ENCODE measurements at regions not wholly inside any gene's neighbourhood (a gene's known extent, or its start where the extent isn't known, plus 50 kb on each side); places are given as distances from the start of the nearest gene placed in this dataset.
"Not testable (repeated sequence)": the region's sequence is repeated elsewhere in the genome, so short reads cannot be mapped to it uniquely, and the experiment has no call there.

DNA sequence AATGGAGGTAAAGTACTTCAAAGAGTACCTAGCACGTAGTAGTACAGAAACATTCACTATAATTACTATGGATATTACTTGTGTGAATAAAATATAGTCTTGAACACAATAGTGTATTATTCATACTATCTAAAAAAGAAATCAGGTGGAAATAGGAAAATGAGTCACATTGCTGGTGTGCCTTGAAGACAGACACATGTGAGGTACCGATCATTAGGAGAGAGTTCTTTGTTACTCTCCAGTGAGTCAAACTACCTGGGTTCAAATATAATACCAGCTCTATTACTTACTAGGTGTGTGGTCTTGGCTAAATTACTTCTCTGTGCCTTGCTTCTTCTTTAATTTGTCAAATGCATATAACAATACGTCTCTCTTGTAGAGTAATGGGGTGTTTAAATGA lies 50.8 kb upstream of the BEND6 start:
- no peak for DNase-seq

DNA sequence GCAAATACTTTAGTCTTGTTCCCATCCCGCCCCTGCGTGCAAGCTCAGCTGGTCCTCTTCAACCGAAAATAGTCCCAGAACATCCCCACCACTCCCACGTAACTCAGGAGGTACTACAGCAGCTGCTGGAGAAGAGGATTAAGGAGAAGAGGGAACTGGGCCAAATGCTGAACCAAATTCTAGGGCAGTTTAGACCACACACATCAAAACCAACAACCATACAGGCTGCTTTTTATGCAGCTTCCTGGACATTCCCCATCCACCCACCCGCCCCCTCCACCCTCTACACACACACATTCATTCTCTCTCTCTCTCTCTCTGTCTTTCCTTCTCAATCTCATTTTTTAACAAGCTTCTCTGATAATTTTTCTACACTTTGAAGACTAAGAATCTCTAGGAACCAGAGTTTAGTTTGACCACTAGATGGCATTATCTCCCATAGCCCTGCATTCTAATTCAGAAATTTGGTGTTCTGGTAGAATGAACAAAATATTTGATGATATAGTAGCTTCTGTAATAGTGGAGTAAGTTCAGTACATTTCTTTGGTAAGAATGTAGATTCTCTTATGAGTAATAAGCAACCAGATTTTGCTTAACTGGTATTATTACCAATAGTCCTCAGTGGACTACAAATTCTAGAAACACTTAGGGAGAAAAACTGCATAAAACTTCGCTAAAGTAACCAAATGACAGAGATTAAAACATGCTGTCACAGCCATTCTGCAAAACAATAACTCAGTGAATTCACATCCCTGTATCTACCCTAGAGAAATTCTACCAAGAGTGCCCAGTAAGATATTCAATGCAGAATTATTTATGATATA lies 52.1 kb upstream of the BEND6 start:
- no peak for DNase-seq

DNA sequence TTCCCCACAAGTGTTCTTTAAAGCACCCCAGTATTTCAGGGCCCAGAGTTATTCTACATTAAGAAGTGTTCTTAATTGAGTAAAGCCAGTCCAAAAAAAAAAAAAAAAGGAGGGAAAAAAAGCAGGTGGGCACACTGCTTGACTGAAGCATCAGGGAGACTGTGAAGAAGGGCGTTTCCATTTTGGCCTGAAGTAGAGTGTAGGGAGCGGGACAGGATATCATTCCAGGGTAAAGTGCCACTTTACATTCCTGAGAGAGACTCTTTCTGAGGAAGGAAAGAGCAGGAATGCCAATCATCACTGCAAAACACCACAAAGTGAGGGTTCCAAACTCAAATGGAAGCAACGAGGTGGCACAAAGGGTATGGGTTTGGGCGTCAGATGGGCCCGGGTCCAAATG lies 54.1 kb upstream of the BEND6 start:
- DNase-seq, result no peak

DNA sequence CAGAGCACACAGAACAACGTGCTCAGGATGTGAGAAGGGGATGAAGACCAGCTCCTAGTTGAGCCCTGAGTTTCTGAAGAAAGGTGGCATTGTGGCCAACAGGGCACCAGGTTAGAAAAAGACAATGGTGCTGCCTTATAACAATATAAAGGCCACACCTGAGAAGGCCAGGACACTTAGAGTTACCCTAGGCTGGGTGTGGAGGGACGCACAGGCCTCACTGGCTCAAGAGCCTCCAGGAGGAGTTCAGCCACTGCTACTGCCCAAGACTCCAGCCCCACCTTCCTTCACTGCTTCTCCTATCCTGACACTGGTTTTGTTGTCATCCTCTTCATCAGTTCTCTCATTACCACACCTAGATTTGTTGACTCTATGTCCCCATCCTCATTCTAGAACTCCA lies 55.2 kb upstream of the BEND6 start:
- no peak for DNase-seq

DNA sequence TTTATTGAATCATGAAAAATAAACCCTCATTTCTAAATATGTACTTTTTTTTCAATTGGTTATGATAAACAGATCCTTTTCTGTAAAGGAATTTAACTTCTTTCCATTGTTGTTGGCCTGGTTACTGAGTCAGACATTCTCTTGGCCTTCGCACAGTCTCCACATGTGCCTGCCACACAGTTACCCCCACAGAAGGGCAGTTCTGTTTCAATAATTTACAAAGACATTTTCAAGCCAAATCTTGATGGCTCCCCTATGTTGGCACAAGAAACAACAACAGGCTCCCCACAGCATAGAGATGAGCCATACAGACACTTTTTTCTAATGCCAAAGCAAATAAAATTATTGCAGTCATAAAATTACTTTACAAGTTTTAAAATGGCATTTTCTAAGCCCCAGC lies 55.6 kb upstream of the BEND6 start:
- DNase-seq, result no peak

DNA sequence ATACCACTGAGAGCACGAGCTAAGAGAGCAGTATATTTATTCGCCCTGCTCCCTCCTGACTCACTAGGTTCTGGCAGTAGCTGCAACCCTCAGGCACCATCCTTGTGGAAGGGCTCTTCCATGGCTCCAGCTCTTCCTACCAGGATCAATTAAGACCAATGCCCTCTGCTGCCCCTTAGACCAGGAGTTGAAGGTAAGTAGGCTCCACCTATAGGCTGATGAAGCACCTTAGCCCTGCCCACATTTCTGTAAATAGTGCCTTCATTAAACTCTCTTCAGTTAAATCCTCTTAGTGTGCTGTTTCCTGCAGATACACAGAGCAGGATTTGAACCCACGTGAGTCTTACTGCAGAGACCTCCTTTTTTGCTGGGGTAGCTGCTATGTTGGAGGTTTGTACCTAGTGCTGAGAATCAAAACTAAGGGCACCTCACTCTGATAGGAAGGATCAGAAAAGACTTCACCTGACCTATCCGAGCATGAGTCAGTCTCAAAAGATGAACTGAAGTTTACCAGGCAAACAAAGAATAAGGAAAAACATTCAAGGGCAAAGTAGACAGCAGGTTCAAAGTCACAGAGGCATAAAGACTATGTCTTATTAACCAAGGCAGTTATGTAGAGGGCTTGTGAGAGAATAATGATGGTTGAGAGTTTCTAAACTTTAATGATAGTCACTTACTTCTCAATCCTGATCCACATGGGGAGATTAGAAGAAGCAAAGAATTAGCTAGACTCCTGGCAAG lies 56.9 kb upstream of the BEND6 start:
- DNase-seq, result no peak

DNA sequence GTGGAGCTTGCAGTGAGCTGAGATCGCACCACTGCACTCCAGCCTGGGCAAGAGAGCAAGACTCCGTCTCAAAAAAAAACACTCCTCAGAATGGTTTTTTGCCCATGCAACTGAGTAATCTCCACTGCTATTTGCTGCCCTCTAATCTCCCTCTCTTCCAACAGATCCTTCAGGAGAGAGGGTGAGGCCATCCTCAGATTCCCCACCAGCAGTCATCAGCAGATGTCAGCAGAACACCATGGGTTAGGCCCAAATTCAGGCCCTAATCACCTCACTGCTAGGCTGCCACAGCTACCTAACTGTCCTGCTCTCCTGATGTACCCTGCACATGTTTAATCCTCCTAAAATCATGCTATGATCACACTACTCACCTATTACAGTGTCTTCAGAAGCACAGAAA lies 63.2 kb upstream of the BEND6 start:
- DNase-seq, result no peak

DNA sequence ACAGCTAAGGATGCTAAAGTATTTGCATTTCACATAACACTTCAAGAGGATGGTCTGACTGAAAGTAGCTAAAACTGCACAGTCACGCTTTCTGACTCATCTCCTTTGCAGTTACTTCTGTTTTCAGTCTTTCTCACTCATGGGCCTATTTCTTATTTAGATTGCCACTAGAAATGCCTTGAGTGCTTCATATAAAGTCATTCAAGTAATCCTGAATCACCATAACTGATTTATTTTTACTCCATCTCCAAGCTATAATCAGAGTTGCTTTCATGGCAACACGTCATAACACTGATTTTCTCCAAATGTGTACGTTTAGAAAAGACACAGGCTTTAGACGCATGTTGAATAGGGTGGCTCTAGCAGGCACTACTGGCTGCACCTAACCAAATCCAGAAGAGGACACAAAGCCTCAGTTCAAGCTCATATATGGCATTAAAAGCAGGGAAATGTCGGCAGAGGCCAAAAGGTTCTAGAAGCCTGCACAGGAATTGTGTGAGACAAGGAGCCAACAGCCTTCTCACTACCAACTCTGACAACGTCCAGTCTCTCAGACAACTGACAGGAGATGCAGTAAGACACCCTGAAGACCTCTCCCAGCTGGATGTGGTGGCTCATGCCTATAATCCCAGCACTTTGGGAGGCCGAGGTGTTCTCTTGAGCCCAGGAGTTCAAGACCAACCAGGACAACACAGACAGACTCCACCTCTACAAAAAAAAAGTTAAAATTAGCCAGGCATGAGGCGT lies 64.1 kb upstream of the BEND6 start:
- DNase-seq, result no peak

DNA sequence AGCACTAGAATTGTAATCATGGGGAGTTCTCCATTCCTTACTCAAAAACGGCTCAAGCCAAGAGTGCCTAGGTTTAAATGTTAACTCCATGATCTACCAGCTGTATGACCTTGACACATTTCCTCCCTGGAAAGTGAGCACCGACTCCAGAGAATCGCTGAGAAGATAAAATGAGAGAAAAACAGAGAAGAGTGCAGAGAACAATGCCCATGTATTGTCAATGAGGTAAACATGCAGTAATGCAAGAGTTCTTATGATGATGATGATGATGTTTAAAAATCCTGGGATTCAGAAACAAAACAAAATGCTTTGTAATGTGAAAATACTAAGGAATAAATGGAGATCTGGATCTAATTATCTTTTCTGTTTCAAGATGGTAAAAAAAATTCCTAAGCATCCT lies 64.8 kb upstream of the BEND6 start:
- no peak for DNase-seq

DNA sequence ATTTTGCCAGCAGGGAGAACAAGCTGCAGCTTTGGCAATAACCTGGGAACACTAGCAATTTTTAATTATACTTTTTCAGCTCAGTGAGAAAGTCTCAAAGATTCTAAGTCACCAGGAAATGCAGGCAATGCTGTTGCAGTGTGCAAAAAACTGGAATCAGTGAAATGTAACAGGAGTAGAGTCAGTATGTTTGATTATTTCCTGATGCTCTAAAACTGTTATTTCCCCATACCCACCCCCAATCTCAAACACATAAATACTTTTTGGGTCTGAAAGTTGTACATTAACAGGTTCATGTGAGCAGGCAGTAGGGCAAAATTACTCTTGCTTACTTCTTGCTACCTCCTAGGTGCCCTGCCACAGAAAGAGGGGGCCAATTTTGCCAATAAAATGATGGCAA lies 65.4 kb upstream of the BEND6 start:
- no peak for DNase-seq

DNA sequence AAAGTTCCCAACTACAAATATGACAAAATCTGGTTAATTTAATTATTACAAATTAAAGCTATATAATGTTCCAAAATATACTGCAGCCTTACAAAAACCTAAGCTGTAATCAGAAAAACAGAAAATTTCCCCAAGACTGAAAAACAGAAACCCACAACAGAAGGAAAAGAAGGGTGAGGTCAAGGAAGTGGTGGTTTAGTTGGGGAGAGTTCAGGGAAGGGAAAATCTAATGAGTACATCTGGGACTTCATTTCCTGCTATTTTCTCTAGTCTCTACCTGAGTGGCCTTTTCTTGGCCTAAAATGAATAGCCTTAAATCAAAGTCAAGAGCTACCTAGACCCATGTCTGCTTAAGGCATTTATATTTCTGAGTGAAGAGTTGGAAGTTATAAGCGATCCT lies 66.2 kb upstream of the BEND6 start:
- DNase-seq, result no peak

DNA sequence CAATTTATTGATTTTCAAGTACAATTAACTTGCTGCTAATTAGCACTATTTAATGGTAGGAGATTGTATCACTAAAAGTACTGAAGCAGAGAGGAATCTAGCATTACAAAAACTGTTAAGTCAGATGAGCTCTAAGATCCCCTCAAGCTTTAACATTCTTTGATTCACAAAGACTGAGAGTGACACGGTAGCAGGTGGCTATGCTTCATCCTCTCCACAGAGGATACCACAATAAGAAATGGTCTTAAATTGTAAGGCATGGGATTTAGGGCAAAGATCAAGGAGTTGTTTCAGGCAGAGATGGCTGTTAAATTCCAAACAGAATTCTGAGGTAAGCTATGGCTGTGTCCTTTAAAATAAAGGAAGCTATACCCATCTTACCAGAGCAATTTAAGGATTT lies 67.8 kb upstream of the BEND6 start:
- DNase-seq, result no peak

DNA sequence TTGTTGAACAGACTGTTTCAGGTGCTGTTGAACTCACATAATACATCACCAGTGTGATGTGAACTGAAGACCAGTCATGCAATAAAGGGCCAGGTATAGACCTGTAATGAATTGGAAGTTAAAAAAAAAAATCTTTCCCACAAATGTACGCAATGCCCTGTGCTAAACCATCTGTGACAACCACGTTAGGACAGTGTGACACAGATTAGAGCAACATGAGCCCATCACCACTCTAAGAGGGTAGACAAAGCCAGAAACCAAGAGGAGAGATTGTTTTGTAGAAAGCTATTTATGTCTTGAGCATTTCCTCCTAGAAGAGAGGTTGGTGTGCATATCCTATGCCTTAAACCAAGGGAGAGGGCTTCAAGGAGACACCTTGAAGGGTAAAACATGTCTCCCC lies 77.0 kb upstream of the BEND6 start:
- no peak for DNase-seq

DNA sequence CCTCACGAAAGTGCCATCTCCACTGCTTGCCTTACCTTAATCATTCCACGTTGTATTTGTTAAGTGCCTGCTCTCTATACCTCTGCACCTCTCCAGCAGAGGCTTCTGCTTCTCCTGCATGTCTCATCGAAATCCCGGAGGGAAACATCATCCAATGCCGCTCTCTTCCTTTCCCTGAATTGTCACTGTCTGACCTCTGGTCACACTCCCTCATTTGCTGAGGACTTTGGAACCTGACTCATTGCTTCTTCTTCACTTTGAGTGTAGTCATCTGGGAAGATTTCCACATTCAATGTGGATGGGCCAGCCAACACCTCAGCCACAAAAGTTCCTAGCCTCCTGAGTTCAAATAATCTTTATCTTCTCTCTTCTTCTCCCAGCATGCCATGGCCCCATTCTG lies 78.9 kb upstream of the BEND6 start:
- no peak for DNase-seq

DNA sequence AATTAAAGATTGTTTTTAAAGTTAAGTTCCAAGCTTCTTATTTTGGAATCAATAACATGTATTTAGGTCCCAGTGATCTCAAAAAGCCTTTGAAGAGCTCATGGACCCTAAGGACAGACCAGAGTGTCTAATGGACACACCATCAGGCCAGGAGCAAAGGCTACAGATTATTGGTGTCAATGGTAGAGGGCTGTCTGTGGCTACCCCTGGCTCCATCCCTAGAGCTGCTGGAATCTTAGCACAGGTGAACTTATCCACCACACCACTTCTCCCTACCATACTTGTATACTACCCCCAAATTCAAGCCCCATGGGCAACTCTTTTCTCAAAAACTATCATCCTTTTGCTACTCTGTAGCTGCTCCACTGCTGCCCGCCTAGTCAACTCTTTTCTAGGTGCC lies 79.4 kb upstream of the BEND6 start:
- DNase-seq, result no peak

DNA sequence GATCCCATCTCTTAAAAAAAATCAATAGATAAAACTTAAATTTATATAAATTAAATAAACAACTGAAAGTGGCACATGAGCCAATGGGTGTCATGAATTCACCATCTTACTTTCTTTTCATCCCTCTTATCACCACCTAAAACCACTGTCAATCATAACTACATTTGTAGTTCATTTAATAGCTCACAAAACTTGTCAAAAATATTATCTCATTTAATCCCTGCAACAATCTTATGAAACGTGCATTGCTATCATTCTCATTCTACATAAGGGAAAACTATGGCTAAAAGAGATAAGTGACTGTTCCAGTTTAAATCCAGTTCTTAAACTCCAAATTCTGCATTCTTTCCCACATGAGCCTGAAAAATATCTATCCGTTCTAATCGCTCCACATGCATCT lies 80.6 kb upstream of the BEND6 start:
- DNase-seq, result no peak

DNA sequence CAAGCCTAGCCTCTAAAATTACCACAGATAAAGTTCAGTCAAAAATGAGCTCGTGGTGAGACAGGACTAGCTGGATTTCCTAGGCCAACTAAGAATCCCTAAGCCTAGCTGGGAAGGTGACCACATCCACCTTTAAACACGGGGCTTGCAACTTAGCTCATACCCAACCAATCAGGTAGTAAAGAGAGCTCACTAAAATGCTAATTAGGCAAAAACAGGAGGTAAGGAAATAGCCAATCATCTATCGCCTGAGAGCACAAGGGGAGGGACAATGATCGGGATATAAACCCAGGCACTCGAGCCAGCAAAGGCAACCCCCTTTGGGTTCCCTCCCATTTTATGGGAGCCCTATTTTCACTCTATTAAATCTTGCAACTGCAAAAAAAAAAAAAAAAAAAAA lies 84.9 kb upstream of the BEND6 start:
- not testable (repeated sequence) for DNase-seq

DNA sequence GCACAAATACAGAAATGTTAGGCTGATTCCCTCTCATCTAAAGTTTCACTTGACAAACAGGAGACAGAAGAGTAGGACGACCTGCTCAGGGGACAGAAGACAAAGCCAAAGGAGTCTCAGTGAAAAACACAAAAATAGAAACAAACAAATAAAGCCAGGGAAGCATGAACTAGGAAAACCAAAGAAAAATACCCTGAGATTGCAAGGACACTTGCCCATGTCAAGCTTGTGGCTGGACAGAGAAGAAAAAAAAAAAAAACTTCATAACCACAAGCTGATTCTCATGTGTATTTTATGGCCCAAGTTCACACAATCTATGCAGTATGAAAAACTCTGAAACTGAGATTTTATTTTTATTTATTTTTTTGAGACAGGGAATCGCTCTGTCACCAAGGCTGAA lies 85.6 kb upstream of the BEND6 start:
- no peak for DNase-seq

DNA sequence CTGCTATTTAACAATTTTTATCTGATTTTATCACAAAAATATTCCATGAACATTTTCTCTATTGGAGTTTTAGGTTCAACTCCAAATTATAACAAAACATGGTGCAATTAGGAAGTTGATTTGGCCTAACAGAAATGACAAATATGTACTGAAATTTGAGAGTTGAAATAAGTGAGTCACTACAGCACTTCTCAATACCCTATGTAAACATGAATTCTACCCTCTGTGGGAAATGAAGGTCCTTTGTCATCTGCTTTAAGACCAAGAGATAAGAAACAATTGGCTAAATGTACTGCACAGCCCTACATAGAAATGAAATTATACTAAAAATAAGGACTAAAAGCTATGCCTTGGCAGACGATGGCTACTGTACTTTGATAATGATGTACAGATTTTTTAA lies 86.2 kb upstream of the BEND6 start:
- no peak for DNase-seq

DNA sequence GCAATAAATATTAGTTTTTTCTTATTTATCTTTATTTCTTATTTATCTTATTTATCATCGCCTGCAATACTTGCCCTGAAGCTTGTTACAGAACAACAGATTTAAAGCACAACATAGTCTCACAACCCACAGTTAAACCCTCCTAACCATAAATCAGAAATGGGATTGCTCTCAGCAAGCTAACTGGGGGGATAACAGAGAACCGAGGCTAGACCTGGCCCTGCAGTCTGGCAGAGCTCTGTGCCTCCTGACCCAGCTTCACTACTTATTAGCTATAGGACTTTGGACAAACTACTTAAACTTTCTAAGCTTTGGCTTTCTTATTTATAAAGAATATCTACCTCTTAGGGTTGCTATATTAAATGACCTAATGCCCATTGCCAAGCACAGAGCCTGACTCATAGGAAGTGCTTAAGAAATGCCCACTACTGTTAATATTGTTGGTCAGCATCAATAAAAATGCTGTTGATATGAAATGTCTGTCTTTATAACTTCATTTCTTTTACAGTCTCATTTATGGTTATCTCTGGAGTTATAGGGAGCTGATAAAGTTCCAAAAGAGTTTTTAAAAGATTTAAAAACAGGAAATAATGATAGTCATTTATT lies 87.9 kb upstream of the BEND6 start:
- DNase-seq, result no peak

DNA sequence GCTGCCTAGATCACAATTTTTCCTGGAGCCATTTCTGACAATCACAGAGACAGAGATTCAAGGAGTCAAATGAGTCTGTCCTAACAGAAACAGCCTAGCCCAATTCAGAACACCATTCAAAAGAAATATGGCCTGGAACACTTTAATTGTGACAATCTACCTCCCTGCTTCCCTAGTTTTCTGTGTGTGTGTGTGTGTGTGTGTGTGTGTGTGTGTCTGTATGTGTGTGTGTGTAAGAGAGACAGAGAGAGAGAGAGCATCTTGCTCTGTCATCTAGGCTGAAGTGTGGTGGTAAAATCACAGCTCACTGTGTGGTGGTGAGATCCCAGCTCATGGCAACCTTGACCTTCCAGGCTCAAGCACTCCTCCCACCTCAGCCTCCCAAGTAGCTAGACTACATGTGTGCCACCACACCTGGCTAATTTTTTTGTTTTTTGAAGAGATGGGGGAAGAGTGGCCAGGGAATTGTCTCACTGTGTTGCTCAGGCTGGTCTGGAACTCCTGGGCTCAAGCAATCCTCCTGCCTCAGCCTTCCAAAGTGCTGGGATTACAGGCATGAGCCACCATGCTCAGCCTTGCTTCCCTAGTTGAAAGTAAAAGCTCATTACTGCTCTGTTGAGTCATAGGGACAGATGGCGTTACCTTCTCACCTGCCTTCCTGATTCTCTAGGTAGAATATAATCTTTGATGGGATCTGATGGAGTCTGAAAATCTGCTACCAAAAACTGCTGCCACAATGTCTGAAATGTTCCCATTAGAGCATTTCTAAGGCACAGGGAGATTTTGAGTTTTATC lies 89.6 kb upstream of the BEND6 start:
- no peak for DNase-seq

DNA sequence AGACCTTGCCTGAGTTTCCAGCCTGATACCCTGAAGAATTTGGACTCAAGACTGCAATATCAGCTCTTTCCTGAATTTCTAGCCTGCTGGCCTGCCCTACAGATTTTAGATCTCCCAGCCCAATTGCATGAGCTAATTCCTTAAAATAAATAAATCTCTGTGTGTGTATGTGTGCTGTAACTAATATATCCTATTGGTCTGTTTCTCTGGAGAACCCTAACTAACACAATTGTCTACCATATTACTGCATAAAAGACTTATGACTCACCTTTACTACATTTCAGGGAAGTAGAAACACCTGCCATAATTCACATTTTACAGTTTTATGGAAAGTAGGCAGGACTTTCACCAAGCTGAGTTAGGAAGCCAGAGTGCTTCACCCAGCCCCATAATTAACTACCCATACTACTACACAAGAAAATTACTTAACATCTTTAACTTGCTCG lies 90.7 kb upstream of the BEND6 start:
- DNase-seq, result no peak

DNA sequence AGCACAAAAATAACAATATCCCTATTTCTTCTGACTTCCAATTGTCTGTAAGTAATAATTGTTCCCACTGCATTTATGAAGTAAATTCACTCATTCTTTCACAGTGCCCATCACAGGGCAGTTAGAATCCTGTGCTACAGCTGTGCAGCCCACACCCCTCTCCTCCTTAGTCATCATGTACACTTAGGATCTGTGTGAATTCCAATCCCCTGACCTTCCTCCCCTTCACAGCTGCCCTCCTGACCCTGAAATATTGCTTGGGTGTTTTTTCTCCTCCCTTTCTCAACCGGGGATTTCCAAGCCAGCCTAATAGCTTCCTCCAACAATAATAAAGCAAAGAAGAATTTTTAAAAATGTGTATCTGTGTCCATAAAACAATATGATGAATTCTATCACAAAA lies 91.5 kb upstream of the BEND6 start:
- DNase-seq, result no peak

Measured in activated CD4-positive, alpha-beta T cell treated with anti-CD3 and anti-CD28 coated beads for 1 hour (primary cell).